Endothelial cell of umbilical vein (primary cell): ENCODE measurements at regions not wholly inside any gene's neighbourhood (a gene's known extent, or its start where the extent isn't known, plus 50 kb on each side); places are given as distances from the start of the nearest gene placed in this dataset.

ENCODE experiments used
- BruUV-seq: library from RNA; stranded (reverse); fragments of 400-500 nt; replicated peaks from 2 replicates; lab custom pipeline; 2021; lab: Mats Ljungman, UMichigan
- CTCF ChIA-PET: fragments of 300-600, 350-600 bp; sonication (Branson Sonifier 250); formaldehyde crosslinking; loops from one replicate; lab custom pipeline; 2021; ENCODE audit warnings: antibody characterized with exemption, inconsistent platforms; lab: Charles Lee
- POLR2A ChIA-PET: fragments of 300-600, 350-600 bp; sonication (Branson Sonifier 250); formaldehyde crosslinking; loops from one replicate; lab custom pipeline; 2021; ENCODE audit warnings: antibody characterized with exemption, inconsistent platforms; lab: Charles Lee
- DNase-seq: peaks from one replicate; pipeline ENCODE4 v3.0.0-alpha.2; 2011; ENCODE audit warnings: low read depth, low spot score
- FAIRE-seq: peaks from 2 replicates; lab custom pipeline; 2011; peaks lifted over from hg19 to GRCh38; lab: Jason Lieb, UNC
- H2AFZ ChIP-seq: 2 replicates; pipeline ENCODE4 v1.6.0; 2012; ENCODE audit warnings: low read depth, low read length, control low read depth, inconsistent platforms
- H3K27ac ChIP-seq: 2 replicates; pipeline ENCODE4 v1.5.1; 2011; ENCODE audit warnings: low read depth, mild to moderate bottlenecking, control low read depth, low read length, moderate library complexity; ENCODE audit not compliant: insufficient read depth
- H3K27me3 ChIP-seq, 2 experiments: 2 replicates each; pipeline versions ENCODE4 v1.6.0 to v1.6.1; 2011; ENCODE audit warnings: low read length in 2 of 2, mixed read lengths in 1 of 2; ENCODE audit not compliant: control insufficient read depth in 2 of 2, insufficient read depth in 2 of 2
- H3K36me3 ChIP-seq, 2 experiments: 2 replicates in 1 of 2; 3 replicates in 1 of 2; pipeline ENCODE4 v1.5.1; 2011; ENCODE audit warnings: low read length in 2 of 2, mild to moderate bottlenecking in 1 of 2, moderate library complexity in 1 of 2; ENCODE audit not compliant: control insufficient read depth in 2 of 2, insufficient read depth in 2 of 2; ENCODE audit errors: extremely low read depth in 1 of 2
- H3K4me1 ChIP-seq: 3 replicates; pipeline ENCODE4 v1.5.1; 2011; ENCODE audit warnings: mild to moderate bottlenecking, low read length; ENCODE audit not compliant: control insufficient read depth, insufficient read depth; ENCODE audit errors: extremely low read depth
- H3K4me2 ChIP-seq: 2 replicates; pipeline ENCODE4 v1.6.1; 2011; ENCODE audit warnings: low read length, control low read depth, mixed read lengths; ENCODE audit not compliant: insufficient read depth
- H3K4me3 ChIP-seq, 3 experiments: fragments of 200-600 bp in 1 of 3; sonication (generic), shearing (Covaris generic) in 1 of 3; replicated peaks in 1 of 3; 2 replicates each; pipeline ENCODE4 v1.5.1; 2011 to 2016; ENCODE audit warnings: control low read depth in 3 of 3, low read length in 3 of 3, mild to moderate bottlenecking in 2 of 3, inconsistent platforms in 1 of 3, low read depth in 1 of 3, moderate library complexity in 1 of 3; ENCODE audit not compliant: insufficient read depth in 1 of 3
- H3K79me2 ChIP-seq: 2 replicates; pipeline ENCODE4 v1.6.0; 2012; ENCODE audit warnings: low read length, inconsistent platforms; ENCODE audit not compliant: control insufficient read depth, insufficient read depth
- H3K9ac ChIP-seq: replicated peaks from 2 replicates; pipeline ENCODE3; 2011; ENCODE audit warnings: low read length, control low read depth; ENCODE audit not compliant: insufficient read depth; ENCODE audit errors: extremely low read depth
- H3K9me1 ChIP-seq: replicated peaks from 3 replicates; pipeline ENCODE4 v1.6.0; 2011; ENCODE audit warnings: mild to moderate bottlenecking, low read length; ENCODE audit not compliant: control insufficient read depth, insufficient read depth; ENCODE audit errors: extremely low read depth
- H3K9me3 ChIP-seq: replicated peaks from 2 replicates; pipeline ENCODE4 v1.5.1; 2012; ENCODE audit warnings: low read length, inconsistent platforms; ENCODE audit not compliant: control insufficient read depth, insufficient read depth
- H4K20me1 ChIP-seq: replicated peaks from 2 replicates; pipeline ENCODE3; 2011; ENCODE audit warnings: mild to moderate bottlenecking, low read length; ENCODE audit not compliant: control insufficient read depth, insufficient read depth; ENCODE audit errors: extremely low read depth
- CTCF ChIP-seq, 2 donors: IDR thresholded peaks; 1 replicate in 1 of 2; 2 replicates in 1 of 2; pipeline ENCODE4 v1.5.1; 2011; ENCODE audit warnings: low read length in 2 of 2, mild to moderate bottlenecking in 2 of 2, moderate library complexity in 2 of 2, control low read depth in 1 of 2, inconsistent platforms in 1 of 2, low read depth in 1 of 2; ENCODE audit not compliant: insufficient read depth in 1 of 2; ENCODE audit errors: extremely low read depth in 1 of 2
- EZH2 ChIP-seq: IDR thresholded peaks from 2 replicates; pipeline ENCODE4 v1.6.1; 2012; ENCODE audit warnings: borderline replicate concordance, low read depth, mild to moderate bottlenecking, moderate library complexity, low read length, inconsistent platforms; ENCODE audit not compliant: severe bottlenecking
- FOS ChIP-seq: IDR thresholded peaks from 2 replicates; pipeline ENCODE4 v1.6.1; 2011; ENCODE audit warnings: mild to moderate bottlenecking, low read length, moderate library complexity, borderline replicate concordance; ENCODE audit not compliant: insufficient read depth
- GATA2 ChIP-seq: IDR thresholded peaks from 2 replicates; pipeline ENCODE4 v1.7.0; 2011; ENCODE audit warnings: low read depth, mild to moderate bottlenecking, moderate library complexity, mixed read lengths, low read length; ENCODE audit not compliant: insufficient read length, insufficient read depth
- JUN ChIP-seq: IDR thresholded peaks from 2 replicates; pipeline ENCODE4 v1.6.1; 2011; ENCODE audit warnings: borderline replicate concordance, low read depth; ENCODE audit not compliant: insufficient read length, insufficient read depth
- MAX ChIP-seq: IDR thresholded peaks from 2 replicates; pipeline ENCODE4 v1.6.1; 2011; ENCODE audit not compliant: insufficient read depth, insufficient read length
- MYC ChIP-seq: IDR thresholded peaks from one replicate; pipeline ENCODE4 v1.6.1; 2011; ENCODE audit warnings: mild to moderate bottlenecking, low read depth, low read length
- POLR2A ChIP-seq: IDR thresholded peaks from 2 replicates; pipeline ENCODE4 v1.6.1; 2012; ENCODE audit warnings: low read depth, mild to moderate bottlenecking, control low read depth, low read length
- POLR2AphosphoS5 ChIP-seq: IDR thresholded peaks from 2 replicates; pipeline ENCODE4 v1.6.1; 2012; ENCODE audit warnings: low read depth, mild to moderate bottlenecking, control low read depth, low read length, moderate library complexity; ENCODE audit not compliant: insufficient read depth
- dilution Hi-C: fragments of 300-500 bp; cut with MboI; formaldehyde crosslinking; loops from one replicate; pipeline ENCODE4 v1.15.0; 2019; ENCODE audit warnings: low sequenced_read_pairs; ENCODE audit not compliant: extremely low pct_ligation_motif_present
- intact Hi-C: fragments of 100-400 bp; cut with micrococcal nuclease; formaldehyde crosslinking; loops from one replicate; pipeline ENCODE4 v1.10.0; 2022

- H3K27ac ChIP-seq: no peak overlapping the region
- DNase-seq (no peak), FAIRE-seq (no peak)
- H3K4me3 ChIP-seq: no peak overlapping the region
- H3K4me2 ChIP-seq: no peak overlapping the region
- H4K20me1 ChIP-seq: no peaks in the 10 kb centered on the region
- H3K36me3 ChIP-seq: no peaks in the 10 kb centered on the region
- CTCF ChIA-PET: interaction anchor here (1.0 to 3.3 kb wide), 3 partner anchors 10 to 22 kb away, joined by 3 to 13 read pairs (median 4); a partner anchor contains a TSS
- POLR2A ChIA-PET: interaction anchor here (1.0 kb wide), 1 partner anchor 10 kb away, joined by 3 read pairs; a partner anchor contains a TSS
- H3K79me2 ChIP-seq: no peaks in the 10 kb centered on the region
- TF ChIP-seq CTCF (IDR thresholded peaks at IDR 0.05; ENCODE audit: extremely low read depth in 1 of 2, insufficient read depth in 1 of 2, low read depth in 1 of 2, low read length in 2 of 2): no peak
- TF ChIP-seq POLR2AphosphoS5: no peak
- TF ChIP-seq POLR2A: no peak
- TF ChIP-seq GATA2: no peak
- TF ChIP-seq JUN: no peak
- TF ChIP-seq EZH2: no peak
- no peak for TF ChIP-seq FOS
- no peak for TF ChIP-seq MYC
- TF ChIP-seq MAX: no peak
- dilution Hi-C loops: no loop called here
- no peaks in the 10 kb centered on the region for H3K9me3 ChIP-seq
- H3K27me3 ChIP-seq: no peaks in the 10 kb centered on the region
- BruUV-seq: no TSS peak
- no peaks in the 10 kb centered on the region for H3K9me1 ChIP-seq
- intact Hi-C loops: no loop called here
- no peak overlapping the region for H3K9ac ChIP-seq
- no peak overlapping the region for H2AFZ ChIP-seq
- H3K4me1 ChIP-seq: peaks cover 10% of the 10 kb centered on the region
Measured at GRCh38 chr6:26193467-26194328, 106.5 kb downstream of the HFE start.
